HG02798 (cell line): ENCODE measurements at regions not wholly inside any gene's neighbourhood (a gene's known extent, or its start where the extent isn't known, plus 50 kb on each side); places are given as distances from the start of the nearest gene placed in this dataset.

Experiments
- ATAC-seq: cut with Tn5 transposase; IDR thresholded peaks from one replicate; pipeline ENCODE4 v1.9.1; 2021; ENCODE audit warnings: mild to moderate bottlenecking; ENCODE audit not compliant: unreplicated experiment, poor library complexity

GRCh38 chr2:106572541-106573450 lies 85.6 kb downstream of the CD8B2 start:
- ATAC-seq = no peak

DNA sequence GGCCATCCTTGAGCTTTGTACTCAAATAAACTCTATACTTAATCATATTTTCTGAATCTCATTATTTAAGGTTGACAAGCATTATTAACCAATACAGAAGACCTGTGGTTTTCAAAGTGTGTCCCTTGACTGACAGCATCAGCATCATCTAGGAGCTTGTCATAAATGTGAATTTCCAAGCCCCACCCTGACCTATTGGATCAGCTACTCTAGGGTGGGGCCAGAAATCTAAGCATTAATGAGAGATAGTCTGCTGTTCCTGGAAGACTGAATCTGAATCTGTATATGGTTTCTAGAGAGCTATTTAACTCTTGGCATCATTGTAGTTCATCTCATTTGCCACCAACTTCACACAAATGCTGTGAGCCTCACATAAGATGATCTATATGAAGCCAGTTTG lies 86.6 kb downstream of the CD8B2 start:
- ATAC-seq = no peak

- ATAC-seq = no peak
Observed at GRCh38 chr2:106575955-106576354, 88.8 kb downstream of the CD8B2 start.

DNA sequence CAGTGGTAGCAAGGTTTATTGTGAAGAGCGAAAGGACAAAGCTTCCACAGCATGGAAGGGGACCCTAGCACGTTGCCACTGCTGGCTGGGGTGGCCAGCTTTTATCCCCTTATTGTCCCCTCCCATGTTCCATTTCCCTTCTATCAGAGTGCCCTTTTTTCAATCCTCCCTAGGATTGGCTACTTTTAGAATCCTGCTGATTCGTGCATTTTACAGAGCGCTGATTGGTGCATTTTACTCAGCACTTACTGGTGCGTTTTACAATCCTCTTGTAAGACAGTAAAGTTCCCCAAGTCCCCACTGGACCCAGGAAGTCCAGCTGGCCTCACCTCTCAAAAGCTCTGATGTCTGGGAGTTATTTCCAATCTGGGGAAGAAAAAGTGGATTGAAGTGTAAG lies 90.1 kb downstream of the CD8B2 start:
- ATAC-seq = no peak

DNA sequence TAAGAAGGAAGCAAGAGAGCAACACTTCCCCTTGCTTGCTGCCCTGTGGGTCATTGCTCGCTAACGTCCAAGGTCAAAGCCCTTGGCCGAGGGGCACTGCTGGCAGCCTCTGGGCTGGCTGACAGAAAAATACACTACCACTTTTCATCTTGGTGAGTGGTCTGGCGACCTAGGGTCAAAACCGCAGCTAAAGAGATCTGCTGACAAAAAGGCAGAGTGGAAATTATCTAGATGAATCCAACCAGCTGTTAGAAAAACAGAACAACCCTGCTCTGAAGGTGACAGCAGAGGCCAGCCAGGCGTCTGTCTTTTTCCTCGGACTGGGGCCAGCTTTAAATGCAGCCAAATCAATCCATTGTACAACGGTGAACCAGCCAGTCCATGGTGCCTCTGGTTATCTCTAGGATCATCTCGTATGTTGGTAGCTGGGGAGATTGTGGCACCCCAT lies 92.6 kb downstream of the CD8B2 start:
- no peak for ATAC-seq

DNA sequence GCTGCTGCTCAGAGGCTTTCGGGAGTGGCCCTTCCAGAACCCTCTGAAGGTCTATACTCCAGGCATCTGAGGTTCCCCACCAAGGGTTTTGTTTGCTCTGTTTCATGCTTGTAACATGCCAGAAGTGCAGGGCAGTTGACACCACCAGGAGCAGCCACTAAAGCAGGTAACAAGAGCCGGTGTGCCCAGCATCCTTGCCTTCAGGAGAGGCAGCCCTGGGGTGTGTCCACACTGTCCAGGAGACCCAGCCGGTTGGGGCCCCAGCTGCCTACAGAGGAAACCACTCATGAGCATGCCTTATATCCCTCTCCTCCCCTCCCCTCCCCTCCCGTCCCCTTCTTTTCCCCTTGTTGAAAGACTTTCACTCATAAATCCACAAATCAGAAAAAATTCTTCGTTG lies 93.1 kb downstream of the CD8B2 start:
- no peak for ATAC-seq

DNA sequence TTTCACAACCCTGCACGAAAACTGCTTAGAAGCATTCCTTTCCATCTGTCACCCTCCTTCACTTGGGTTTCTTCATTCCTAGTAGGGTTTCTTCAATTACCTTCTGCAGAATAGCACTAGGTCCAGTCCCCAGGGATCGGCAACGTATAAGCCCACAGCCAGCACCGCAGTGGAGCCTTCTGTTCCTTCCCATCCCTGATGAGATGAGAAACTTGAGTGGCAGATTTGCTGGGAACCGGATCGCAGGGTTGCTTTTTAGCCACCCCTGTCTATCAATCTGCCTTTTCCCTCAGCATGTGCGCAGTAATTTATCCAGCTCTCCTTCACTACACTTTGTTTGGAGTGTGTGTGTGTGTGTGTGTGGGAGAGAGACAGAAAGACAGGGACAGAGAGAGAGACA lies 94.2 kb downstream of the CD8B2 start:
- no peak for ATAC-seq

DNA sequence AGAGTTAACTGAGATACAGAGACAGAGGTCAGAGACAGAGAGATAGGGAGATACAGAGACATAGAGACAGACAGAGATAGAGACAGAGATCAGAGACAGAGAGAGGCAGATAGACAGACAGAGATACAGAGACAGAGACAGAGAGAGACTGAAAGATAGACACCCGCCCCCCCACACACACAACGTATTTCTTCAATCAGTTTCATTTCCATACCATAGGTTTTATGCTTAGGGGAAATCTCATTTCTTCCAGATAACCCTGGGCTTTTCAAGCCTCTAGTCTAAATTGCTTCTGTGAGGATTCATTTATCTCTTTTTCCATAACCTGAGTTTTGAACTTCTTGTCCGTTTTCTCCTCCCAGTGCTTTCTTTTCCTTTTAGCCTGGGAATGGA lies 94.6 kb downstream of the CD8B2 start:
- peak; percentile 19 for ATAC-seq

DNA sequence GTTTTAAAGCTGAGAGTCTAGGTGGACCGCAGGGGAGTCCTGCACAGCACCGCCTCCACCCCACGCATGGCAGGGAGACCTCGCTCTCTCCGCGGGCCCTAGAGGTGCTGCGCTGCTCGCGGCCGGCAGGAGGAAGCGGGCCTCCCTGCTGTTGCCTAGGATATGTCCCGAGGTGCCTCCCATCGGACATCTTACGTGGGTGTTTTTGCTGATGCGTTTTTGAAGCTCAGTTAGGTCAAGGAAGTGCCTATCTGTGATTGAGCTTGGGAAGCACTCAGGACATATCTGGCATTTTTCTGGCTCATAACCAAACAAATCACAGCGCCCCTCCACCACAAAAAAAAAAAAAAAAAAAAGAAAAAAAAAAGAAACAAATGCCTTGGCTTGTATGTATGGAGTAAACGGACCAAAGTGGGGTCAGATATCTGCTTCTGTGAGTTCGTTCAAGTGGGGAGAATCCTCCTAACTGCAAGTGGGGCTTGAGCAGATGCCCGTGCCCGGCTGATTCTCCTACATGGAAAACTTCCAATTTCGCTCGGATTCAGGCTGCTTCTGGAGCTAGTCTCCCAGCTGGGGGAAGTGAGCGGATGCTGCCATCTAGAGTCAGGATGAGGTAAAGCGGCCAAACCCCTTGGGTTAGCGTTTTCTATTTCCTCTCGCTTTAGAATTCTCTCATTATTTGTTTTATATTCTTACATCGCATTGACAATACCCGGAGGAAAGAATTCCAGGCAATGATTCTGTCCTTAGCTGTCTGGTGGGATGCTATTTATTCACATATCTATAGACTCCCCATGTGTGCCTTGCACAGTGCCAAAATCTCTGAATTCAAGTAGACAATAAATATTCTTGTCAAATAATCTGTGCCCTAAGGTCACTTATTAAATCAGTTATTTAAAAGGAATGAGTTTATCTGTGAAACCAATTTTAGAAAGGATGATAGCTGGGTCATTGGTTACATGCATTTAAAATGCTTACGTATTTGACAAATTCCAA lies 95.3 kb downstream of the CD8B2 start:
- peak; percentile 79 for ATAC-seq

DNA sequence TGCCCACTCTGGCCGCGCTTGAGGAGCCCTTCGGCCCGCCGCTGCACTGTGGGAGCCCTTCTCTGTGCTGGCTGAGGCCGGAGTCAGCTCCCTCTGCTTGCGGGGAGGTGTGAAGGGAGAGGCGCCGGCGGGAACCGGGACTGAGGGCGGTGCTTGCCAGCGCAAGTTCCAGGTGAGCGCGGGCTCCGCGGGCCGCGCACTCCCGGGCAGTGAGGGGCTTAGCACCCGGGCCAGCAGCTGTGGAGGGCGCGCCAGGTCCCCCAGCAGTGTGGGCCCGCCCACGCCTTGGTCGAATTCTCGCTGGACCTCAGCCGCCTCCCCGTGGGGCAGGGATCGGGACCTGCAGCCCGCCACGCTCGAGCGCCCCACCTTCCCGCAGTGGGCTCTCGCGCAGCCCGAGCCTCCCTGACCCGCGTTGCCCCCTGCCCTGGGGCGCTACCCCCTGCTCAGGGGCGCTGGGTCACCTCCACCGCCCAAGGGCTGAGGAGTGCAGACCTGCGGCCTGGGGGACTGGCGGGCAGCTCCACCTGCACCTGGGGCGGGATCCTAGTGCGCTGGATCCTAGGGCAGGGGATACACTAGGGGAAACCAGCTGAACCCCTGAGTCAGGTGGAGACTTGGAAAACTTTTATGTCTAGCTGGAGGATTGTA lies 97.3 kb downstream of the CD8B2 start:
- ATAC-seq = no peak

- ATAC-seq = peak; percentile 39
Observed at GRCh38 chr2:106596844-106597243, 109.7 kb downstream of the CD8B2 start.

DNA sequence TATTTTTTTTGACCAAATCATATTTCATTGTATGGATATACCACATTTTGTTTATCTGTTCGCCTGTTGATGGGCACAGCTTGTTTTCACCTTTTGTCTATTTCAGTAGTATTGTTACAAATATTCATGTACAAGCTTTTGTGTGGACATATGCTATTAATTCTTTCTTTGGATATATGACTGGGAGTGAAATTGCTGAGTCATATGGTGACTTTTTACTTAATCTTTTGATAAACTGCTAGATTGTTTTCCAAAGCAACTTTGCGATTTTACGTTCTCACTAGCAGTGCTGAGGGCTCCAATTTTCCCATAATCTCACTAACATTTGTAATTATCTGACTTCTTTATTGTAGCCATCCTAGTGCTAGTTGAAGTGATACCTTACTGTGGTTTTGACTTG lies 112.4 kb downstream of the CD8B2 start:
- no peak for ATAC-seq

- no peak for ATAC-seq
Observed at GRCh38 chr2:106602042-106602441, 114.9 kb downstream of the CD8B2 start.

DNA sequence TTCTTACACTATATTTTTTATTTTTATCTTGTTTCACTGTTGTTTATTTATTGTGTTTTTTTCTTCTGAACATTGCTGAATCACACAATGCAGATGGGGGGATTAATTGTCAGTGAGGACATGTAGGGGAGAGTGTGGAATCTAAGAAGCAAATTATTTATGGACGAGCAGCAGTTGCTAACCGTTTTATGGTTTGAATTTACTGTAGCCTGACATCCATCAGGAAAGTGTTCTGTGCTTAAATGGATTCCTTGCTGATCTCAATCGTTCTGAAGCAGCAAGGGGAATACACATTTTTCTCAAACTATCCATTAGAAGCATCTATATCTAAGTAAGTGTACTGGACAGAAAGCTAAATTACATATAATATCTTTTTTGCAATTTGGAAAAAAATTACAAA lies 119.5 kb downstream of the CD8B2 start:
- ATAC-seq = no peak

DNA sequence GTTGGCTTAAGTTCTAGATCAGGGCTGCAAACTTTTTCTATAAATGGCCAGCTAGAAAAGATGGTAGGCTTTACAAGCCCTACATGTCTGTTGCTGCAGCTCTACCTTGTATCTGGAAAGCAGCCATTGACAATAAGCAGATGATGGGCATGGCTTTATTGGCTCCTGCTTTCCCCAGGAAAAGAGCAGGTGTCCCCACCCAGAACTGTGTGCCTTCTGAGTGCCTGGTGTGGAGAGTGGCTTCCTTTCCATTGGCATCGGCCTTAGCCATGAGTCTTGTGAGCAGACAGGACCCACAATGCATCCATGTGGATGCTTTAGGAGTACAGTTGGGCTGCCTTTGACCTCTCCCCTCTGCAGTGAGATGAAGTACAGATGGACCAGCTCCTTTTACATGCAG lies 120.2 kb downstream of the CD8B2 start:
- no peak for ATAC-seq

GRCh38 chr2:106609780-106610179 lies 122.6 kb downstream of the CD8B2 start:
- no peak for ATAC-seq

DNA sequence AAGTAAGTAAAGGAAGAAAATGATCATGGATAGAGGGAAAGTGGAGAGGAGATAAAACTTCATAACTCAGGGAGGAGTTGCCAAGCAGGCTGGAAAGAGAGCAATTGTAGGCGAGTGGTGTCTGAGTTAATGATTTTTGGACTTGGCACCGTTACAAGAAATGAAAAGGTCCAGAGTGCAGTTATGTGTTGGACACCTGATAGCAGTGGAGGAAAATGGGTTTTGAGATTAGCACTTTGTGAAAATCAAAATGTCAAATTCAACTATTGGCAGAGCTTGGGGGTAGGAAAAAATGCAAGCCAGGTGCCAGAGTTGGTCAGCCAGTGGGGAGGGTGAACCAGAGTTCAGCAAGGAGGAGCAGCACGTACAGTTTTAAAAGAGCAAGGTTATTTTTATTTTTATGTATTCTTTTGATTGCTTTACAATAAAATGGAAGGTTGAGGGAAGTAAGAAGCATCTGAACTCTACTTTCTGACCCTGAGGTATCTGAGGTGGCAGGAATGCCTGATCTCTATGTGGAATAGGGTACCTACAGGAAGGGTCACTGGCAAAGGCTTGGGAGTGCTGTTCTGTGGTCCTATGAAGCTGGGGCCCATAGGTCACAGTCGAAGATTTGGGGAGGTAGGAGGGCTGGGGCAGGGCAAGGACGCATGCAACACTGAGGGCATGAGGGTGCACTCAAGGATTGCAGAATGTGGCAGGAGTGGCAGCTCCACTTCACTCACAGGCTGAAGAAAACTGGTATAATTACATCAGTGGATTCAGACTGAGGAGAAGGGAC lies 127.5 kb downstream of the CD8B2 start:
- ATAC-seq = no peak

- no peak for ATAC-seq
Observed at GRCh38 chr2:106618614-106619013, 131.4 kb downstream of the CD8B2 start.

GRCh38 chr2:106623456-106623855 lies 136.3 kb downstream of the CD8B2 start:
- no peak for ATAC-seq
